SKM-1 treated with dmso at 0.1 percent for 144 hours (cell line): ENCODE measurements at regions not wholly inside any gene's neighbourhood (a gene's known extent, or its start where the extent isn't known, plus 50 kb on each side); places are given as distances from the start of the nearest gene placed in this dataset.

Experiments
- DNase-seq: peaks from one replicate; lab custom pipeline; 2025; ENCODE audit not compliant: unreplicated experiment; lab: John Stamatoyannopoulos, UW

DNA sequence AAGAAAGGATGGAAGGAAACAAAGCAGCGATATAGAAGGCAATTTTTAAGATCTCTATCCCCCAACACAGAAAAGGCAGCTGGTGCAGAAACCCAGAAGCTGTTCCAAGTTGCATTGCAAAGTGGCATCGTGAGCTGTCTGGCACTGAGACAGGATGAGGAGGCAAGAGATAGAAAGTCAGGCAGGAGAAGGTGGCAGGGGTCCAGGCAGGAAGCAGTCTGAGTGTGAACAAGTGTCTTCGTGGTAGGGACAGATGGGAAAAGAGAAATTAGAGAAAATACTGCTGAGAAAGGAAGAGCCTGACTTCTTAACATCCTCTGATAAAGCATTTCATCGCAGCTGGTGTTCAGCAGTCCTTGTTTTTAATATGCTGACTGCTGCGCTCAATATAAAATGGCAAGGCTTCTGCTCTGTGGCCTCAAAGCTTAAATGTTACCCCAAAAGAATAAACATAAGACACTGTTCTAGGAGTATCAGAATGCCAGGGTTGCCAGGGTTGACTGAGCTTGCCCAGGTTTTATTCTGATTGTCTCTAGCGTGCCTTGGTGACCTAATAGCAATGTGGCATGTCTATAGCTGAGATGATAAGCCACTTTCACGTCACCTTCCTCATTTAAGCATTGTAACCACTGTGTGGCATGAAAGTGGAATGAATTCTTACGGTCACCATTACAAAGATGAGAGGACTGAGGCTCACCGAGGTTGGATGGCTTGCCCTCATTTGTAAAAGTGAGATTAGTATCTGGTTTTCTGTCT is 397.6 kb downstream of the NUAK1 start:
- DNase-seq, result no peak

DNA sequence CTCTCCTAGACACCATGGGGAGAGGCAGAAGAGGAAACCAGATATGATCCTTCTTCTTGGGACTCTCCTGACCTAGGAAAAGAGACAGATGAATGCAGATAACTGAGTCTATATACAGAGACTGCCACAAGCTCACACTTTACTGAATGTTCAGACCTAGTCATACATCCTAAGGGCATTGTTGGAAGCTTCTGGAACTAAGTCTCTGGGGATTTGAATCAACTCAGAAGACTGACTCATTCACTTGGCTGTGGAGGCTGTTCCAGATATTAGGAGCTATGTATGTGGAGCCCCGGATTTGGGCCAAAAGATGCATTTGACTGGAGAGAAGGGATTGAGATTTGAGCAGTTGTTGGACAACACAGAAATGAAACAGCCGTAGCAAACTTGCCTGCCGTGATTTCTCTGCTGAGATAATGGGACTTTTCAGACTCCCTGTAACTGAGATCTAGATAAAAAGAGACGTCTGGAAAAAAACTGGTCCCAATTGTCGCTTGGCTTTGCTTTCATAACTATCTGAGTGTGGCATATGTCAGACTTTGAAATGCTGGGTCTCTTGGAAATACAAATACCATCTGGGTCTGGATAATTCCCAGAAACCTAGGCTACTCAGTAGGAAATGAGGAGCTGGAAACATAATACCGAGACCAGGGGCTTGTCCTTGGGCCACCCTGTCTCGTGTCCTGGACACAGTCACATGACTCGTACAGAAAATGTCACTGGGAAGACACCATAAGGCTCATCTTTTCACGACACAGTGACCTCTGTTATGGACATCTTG is 396.8 kb downstream of the NUAK1 start:
- DNase-seq, result no peak

DNA sequence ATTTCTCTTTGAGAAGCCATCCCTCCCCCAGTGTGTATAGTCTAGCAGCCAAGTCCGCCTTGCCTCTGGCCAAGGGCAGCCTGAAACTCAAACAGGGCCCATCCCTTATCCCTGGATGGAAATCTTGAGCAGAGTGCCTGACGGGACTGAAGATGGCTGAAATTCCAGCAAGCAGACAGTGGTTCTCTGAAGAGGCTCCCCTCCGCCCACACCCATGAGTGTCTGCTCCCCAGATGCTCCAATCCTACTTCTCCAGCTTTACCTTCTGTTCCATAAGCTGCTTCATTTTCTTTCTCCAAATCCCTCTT is 396.2 kb downstream of the NUAK1 start:
- DNase-seq, result no peak

DNA sequence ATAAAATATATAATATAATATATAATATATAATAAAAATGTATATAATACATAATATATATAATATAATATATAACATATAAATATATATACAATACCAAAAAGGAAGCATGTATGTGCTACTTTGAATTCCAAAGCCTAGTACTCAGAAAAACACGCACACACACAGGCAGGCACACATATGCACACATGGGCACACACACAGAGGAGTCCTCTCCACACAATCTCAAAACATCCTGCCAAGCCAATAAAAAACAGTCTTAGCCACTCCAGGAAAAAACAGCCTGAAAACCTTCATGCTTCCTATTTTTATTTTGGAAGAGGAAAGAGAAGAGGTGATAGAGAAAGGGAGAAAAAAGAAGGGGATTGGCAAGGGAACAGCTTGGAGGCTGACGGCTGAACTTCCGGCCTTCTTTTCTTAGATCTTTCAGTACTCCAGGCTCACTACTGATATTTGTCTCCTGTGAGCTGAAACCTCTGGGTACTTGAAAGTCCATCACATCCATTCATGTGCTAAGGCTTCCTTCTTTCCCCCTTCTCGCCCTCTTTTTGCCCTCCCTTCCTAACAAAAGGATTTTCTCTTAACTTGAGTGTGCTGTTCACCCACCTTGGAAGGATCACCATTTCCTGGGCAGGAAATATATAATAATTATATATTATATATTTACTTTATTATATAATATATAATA is 394.2 kb downstream of the NUAK1 start:
- DNase-seq, result no peak

DNA sequence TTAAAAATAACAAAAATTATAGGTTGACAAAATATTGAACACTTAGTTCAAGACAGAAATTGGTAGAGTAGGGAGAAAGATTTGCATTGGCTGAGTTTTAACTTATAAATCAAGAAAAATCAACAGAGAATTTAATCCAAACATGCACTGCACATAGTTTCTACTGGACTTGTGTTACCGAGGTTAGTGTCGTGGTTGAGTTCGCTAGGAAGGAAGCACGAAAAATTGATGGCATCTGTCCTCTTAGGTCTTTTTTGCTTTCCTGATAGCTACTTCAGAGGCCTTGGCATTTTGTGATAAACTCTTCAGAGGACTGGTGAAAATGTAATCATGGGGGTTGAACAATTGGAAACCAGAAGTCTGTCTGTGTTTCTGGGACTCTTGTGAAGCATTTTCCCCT is 392.9 kb downstream of the NUAK1 start:
- DNase-seq, result no peak

DNA sequence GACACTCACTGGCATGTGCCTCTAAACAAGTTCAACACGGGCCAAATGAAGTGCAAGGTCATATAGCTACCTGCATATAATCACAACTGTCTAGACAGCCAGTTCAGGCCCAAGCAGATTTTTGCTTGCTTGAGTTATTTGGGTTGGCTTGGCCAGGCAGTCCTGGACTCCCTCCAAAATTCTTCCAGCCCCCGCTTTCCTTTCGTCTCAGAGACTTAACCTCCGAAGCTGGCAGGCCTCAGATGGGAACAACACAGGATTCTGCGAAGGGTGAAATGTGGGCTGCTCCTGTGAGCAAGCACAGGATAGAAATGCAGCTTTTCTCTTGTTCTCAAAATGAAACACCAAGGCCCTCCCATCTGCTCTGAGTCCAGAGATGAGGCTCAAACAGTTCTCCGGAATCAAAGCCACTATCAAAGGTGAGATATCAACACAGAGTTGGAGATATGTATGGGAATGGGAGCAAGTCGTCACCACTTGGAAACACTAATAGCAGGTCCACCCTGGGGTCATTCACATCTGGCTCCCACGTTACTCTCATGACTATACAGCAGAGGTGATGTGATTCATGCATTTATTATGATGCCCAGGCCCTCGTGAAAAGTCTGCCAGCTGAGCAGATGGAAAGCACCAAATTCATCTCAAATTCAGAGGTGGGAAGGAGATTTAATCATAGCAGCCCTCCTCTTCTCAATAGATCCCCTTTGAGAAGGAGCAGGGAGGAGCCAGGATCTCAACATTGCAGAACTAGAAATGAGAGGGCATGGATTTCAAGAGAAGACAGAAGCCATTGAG is 389.8 kb downstream of the NUAK1 start:
- no peak for DNase-seq

DNA sequence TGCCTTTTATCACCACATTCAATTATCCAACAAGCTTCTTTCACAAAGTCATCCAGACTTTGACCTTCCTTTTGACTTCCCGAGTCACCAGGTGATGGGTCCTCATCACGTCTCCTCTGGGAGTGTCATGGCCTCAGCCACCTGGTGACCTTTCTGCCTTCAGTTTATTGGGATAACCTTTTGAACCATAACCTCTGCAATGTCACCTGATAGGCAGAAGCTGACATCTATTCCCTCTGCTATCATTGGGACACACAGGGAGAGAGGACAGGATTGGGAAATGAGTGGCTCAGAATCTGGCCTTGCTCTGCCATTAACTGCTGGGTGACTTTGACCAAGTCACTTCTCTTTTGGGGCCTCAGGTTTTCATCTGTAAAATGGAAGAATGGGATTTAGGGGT is 388.7 kb downstream of the NUAK1 start:
- DNase-seq, result no peak

DNA sequence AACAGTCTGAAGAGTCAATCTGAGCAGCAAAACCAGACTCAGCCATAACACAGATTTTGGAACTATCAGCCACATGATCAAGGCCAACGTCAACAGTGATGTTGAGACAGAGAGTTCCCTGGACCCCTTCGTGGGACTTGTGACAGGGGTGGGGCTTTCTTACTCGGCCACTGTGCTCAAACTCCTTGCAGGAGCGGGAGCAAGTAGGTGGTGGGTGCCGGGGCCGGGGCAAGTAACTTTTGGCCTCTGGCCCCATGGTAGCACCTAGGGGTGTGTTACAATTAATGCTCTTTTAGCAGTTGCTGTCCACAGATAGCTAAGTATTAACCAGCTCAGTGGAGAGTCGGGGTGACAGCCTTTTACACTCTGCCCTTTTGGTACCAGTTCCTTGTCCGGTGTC is 384.4 kb downstream of the NUAK1 start:
- DNase-seq, result no peak

DNA sequence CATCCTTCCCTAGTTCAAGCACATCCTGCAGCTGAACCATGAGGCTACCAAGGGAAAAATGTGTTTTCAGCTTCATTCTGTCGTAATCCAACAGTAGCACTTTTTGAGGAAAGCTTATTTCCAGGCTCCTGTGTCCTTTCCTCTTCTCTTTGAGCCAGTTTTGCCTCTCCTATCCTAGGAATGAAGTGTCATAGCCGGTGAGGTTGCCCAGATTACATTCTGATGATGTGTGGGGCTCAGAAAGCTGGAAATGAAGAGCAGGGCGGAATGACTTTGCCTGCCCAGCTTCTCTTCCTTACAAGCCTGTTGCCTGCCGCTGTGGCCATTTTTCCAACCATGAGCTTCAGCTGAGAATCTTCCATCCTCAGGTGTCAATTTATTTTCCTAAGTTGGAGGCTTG is 381.8 kb downstream of the NUAK1 start:
- no peak for DNase-seq

DNA sequence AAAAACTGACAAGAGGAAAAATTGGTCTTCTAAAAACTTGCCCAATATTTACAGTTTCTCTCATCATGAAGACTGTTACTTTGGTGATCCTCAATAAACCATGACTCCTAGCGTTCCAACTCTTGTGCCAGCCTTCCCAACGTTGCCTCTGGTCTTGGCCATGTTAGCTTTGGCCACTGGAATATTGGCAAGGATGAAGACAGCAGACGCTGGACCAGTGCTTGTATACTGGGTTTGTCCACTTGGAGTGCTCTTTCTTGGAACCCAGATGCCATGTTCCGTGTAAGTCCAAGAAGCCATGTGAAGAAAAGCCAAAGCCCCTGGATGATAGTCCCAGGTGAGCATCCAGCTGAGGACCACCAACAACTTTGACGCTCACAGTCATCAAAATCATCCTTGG is 379.6 kb downstream of the NUAK1 start:
- no peak for DNase-seq

DNA sequence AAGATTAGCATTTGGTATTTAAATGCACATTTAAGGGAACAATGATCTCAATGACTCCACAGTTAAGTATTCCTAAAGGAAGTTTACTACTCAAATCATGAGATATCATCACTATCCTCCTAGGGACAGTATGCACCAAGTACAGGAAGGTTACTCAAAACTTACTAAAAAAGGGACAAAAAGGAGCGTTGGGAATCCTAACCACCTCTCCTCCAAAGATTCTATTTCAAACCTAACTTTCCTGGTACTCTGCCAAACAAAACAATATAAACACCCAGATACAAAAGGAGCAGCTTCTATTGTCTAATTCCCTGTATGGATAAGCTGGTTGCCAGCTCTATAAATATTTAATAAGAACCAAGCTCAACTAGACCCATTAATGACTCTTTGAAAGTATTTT is 377.7 kb downstream of the NUAK1 start:
- DNase-seq, result no peak

DNA sequence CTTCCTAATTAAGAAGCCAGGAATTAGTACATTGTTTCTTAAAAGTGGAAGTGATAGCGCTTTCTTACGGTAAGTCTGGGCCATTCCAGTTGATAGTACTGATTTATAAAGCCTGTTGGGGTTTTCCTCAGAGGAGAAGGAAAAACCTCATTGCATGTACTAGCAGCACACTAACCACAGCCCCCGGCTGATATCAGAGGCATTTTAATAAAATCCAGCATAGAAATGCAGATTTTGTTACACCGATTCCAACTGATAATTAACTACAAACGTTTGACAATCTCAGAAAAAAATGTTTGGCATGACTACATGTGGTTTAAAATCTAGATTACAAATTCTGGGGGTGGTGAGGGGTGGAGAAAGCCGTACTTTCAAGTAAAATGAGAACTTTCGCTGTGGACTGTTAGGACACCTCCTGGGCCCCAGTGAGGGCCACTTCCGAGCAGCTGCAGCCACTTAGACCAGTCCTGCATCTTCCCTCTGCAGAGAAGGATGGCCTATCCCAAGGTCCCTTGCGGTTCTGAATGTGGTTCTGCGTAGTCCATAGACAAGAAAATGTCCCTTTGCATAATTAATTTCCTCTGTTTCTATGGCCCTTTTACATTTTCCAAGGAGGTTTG is 374.4 kb downstream of the NUAK1 start:
- DNase-seq, result no peak

DNA sequence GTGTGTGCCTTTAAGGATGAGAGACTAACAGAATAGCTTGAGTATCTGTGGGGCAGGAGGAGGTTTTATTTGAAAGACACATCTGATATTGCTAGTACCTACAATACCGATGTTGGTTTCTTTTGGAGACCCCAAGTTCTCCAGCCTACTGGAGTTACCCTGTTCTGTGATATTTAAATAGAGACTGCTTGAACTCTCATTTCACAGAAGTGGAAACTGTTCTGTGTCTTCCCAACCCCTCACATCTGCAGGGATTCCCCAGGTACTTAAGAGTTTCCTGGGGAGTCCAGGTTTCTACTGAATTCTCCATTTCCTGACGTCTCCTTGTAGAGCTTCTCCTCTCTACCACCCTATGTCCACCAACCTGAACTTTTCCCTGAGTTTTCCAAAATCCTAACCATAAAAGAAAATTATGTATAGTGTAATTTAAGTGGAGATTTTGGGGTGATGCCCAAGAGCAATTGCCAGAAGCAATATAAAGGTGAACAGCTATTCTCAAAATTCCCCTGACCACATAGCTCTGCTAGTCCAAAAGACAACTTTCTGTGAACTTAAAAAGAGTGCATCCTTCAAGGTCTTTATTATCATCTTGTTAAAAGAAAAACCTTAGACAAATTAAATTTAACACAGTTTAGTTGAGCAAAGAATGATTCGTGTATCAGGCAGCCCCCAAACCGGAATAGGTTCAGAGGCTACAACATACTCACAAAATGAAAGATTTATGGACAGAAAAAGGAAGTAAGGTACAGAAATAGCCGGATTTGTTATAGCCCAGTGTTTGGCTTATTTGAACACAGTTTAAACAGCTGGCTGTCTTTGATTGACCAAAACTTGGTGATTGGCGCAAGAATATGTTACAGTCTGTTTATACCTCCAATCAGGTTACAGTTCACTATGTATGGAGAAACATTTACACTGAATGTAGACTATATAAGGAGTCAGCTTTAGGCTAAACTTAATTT is 373.4 kb downstream of the NUAK1 start:
- no peak for DNase-seq

DNA sequence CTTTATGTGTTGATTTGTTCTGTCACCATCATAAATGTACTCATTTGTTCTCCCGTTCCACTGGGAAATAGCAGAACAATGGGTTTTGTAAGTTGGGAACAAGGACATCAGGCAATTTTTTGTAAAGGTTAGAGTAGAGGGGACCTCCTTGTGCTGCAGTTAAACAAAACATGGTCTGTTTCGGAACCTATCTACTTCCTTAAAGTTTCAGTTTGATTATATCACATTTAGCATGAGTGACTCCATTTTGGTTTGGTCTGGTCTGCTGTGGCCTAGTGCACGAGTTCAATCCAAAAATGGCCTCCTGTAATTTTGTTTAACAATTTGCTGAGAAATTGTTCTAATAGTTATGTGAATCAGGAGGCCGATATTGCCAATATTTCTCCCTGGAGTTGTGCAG is 372.7 kb downstream of the NUAK1 start:
- DNase-seq, result no peak

DNA sequence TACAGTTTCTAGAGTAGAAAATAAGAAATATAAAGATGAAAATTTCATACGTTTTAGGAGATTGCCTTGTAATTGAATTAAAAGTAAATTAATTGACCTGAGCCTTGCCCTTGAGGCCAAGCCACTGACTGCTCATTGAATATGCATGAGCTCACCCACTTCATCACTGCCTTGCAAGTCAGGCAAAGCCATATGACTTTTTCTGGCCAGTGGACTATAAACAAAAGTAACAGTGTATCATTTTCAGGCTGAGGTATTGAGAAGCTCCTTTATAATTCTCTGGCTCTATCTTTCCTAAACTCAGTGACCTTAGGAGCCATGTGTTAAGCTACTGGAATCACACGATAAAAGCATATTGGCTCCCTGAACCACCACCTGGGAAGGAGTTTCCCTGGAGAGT is 369.3 kb downstream of the NUAK1 start:
- DNase-seq, result no peak

DNA sequence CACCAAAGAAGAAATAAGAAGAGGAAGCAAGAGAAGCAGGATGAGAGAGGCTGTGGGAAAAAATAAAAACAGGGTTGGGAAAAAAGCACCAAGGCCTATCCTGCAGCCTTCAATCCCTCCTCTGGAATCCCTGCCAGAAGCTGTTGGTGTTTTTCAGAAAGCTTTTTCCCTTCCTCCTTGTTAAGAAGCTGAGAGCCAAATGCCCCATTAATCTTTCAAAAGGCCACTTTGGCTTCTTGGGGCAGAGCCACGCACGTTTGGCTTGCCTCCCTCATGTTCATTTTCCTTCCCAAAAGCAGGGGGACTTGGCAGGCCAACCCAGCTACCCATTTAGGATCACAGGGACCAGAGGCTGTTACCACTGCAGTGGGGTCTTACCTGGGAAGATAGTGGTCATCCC is 365.3 kb downstream of the NUAK1 start:
- DNase-seq, result no peak

DNA sequence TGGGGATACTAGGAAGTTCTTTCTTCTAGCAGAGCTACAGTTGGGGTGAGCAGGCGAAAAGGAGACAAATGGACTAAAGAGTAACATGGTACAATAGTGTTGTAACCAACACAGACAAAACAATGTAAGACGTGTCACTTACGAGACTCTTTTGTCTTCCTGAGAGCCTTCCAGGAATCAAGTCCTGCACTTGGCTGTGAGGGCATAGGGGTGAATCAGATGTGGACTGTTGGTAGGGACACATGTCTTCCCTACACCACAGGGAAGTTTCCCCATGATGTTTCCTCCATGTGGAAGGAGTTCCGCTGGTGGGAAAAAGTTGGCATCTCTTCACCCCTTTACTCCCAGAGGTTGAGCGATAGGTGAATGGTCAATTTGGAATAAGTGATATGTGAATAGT is 364.7 kb downstream of the NUAK1 start:
- no peak for DNase-seq

DNA sequence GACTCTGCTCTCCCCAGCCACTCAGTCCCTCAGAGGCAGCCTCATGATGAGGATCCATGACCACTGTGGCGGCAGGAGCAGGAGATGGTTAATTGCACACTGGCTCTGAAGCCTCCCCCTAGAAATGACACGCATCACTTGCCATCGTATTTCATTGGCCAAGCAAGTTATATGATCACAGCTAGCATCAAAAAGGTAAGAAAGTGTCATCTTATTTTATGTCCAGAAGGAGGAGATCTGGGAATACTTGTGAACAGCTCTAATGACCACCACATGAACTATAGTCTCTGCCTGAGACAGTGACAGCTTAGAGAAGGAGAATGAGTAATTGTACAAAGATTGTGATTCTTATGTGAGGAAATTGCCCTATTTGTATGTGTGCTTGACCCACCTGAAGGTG is 363.4 kb downstream of the NUAK1 start:
- no peak for DNase-seq

DNA sequence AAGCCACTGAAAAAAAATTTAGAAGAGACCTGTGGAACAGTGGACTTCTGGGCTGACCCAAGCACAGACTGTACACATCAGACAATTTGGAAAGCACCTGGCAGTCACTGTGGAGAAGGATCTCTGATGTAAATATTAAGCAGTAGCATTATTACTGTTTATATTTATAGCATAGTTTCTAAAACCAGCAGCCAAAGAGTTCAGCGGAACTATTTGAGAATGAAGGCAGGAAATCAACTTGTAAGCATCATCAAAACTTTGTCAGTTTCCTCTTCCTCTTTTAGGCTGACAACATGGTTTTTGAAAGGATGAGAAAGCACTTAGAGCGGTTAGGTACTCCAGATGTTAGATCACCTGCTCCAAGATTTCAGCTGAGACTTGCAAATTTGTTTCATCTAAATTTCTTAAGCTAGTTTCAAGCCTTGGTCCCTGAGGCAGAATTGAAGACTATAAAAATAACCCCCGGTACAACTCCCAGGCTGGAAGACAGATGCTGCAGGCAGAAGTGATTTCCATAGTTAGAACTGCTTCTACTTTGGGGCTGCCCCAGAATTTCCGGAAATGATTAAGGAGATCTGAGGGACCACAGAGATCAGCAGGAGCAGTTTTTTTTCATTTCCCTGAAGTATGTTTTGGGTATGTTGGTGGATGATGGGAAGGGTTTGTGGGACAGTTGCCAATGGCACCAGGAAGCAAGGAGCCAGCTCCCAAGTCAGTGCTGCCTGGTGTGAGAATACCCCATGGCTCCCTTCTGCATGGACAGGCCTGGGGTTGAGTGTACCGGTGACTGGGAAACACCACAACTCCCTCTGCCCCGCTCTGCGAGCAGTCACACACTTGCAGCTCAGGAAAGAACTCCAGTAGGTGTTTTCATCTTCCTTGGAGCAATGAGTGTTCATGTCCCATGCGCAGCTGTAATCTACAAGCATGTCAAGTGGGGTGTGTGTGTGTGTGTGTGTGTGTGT is 354.5 kb downstream of the NUAK1 start:
- DNase-seq, result no peak
